H1 (cell line): ENCODE measurements at regions not wholly inside any gene's neighbourhood (a gene's known extent, or its start where the extent isn't known, plus 50 kb on each side); places are given as distances from the start of the nearest gene placed in this dataset.

Experiments used
- CTCF ChIA-PET: fragments of 300-600 bp; sonication (Branson Sonifier 250); formaldehyde crosslinking; loops from one replicate; lab custom pipeline; 2021; ENCODE audit not compliant: partially characterized antibody; lab: Charles Lee
- POLR2A ChIA-PET: fragments of 300-600 bp; sonication (Branson Sonifier 250); formaldehyde crosslinking; loops from one replicate; lab custom pipeline; 2021; ENCODE audit warnings: inconsistent platforms; ENCODE audit not compliant: partially characterized antibody; lab: Charles Lee
- DNase-seq, 2 experiments: peaks; one replicate each; pipeline versions ENCODE4 v3.0.0 to v3.0.0-alpha.2; 2010 to 2022; ENCODE audit warnings: low spot score in 2 of 2, low read depth in 1 of 2, mixed read lengths in 1 of 2
- FAIRE-seq: peaks from 2 replicates; lab custom pipeline; 2011; peaks lifted over from hg19 to GRCh38; lab: Jason Lieb, UNC
- H2AFZ ChIP-seq: 2 replicates; pipeline ENCODE4 v1.8.1; 2012; ENCODE audit warnings: low read length, inconsistent platforms
- H2AK5ac ChIP-seq: 2 replicates; pipeline ENCODE4 v1.6.1; 2013; ENCODE audit warnings: low read depth, low read length
- H2BK120ac ChIP-seq: replicated peaks from 2 replicates; pipeline ENCODE3; 2013; ENCODE audit warnings: low read depth, low read length, inconsistent platforms
- H2BK12ac ChIP-seq: 2 replicates; pipeline ENCODE4 v1.6.1; 2013; ENCODE audit warnings: low read depth, low read length
- H2BK15ac ChIP-seq: 2 replicates; pipeline ENCODE4 v1.6.1; 2013; ENCODE audit warnings: low read length
- H2BK20ac ChIP-seq: 2 replicates; pipeline ENCODE4 v1.6.1; 2013; ENCODE audit warnings: low read length
- H2BK5ac ChIP-seq: 2 replicates; pipeline ENCODE4 v1.6.1; 2013; ENCODE audit warnings: low read depth, low read length
- H3K14ac ChIP-seq: 2 replicates; pipeline ENCODE4 v1.6.1; 2013; ENCODE audit warnings: inconsistent platforms; ENCODE audit not compliant: insufficient read length
- H3K18ac ChIP-seq: 2 replicates; pipeline ENCODE4 v1.6.1; 2013; ENCODE audit warnings: low read length; ENCODE audit errors: extremely low read depth
- H3K23ac ChIP-seq: 2 replicates; pipeline ENCODE4 v1.6.1; 2013; ENCODE audit warnings: inconsistent platforms; ENCODE audit not compliant: insufficient read length
- H3K23me2 ChIP-seq: 2 replicates; pipeline ENCODE4 v1.6.1; 2013; ENCODE audit warnings: low read depth, low read length
- H3K27ac ChIP-seq: 2 replicates; pipeline ENCODE4 v1.6.1; 2011; ENCODE audit warnings: low read depth, low read length, inconsistent platforms
- H3K27me3 ChIP-seq, 4 experiments: replicated peaks in 1 of 4; 1 replicate in 1 of 4; 2 replicates in 3 of 4; pipeline versions ENCODE4 v1.6.1 to v1.8.1; 2011 to 2013; ENCODE audit warnings: low read length in 3 of 4, mild to moderate bottlenecking in 3 of 4, inconsistent platforms in 2 of 4, mixed read lengths in 2 of 4, moderate library complexity in 1 of 4; ENCODE audit not compliant: control insufficient read depth in 3 of 4, insufficient read depth in 3 of 4; ENCODE audit errors: extremely low read depth in 1 of 4
- H3K36me3 ChIP-seq, 4 experiments: 2 replicates each; pipeline versions ENCODE4 v1.6.1 to v1.8.1; 2011 to 2013; ENCODE audit warnings: mild to moderate bottlenecking in 4 of 4, low read length in 3 of 4, moderate library complexity in 2 of 4, control low read depth in 1 of 4, inconsistent platforms in 1 of 4; ENCODE audit not compliant: insufficient read depth in 4 of 4, control insufficient read depth in 2 of 4
- H3K4ac ChIP-seq: replicated peaks from 2 replicates; pipeline ENCODE3; 2013; ENCODE audit warnings: low read length, low read depth, mixed read lengths, inconsistent platforms; ENCODE audit not compliant: insufficient read length
- H3K4me1 ChIP-seq, 4 experiments: replicated peaks in 1 of 4; 1 replicate in 1 of 4; 2 replicates in 3 of 4; pipeline versions ENCODE4 v1.6.1 to v1.8.1; 2011 to 2013; ENCODE audit warnings: low read length in 3 of 4, inconsistent platforms in 2 of 4, mixed read lengths in 1 of 4; ENCODE audit not compliant: insufficient read depth in 4 of 4, control insufficient read depth in 3 of 4
- H3K4me2 ChIP-seq, 2 experiments: 2 replicates each; pipeline versions ENCODE4 v1.6.1 to v1.8.1; 2011 to 2013; ENCODE audit warnings: low read depth in 2 of 2, low read length in 2 of 2, control low read depth in 1 of 2, inconsistent platforms in 1 of 2, mild to moderate bottlenecking in 1 of 2; ENCODE audit not compliant: insufficient read depth in 1 of 2
- H3K4me3 ChIP-seq, 4 experiments: fragments of 200-600, 300-600 bp in 1 of 4; sonication (generic), shearing (Covaris generic), sonication (Bioruptor Twin) in 1 of 4; 2 replicates each; pipeline versions ENCODE4 v1.5.1 to v1.8.1; 2011 to 2016; ENCODE audit warnings: low read length in 4 of 4, low read depth in 3 of 4, control low read depth in 2 of 4, inconsistent platforms in 2 of 4, mild to moderate bottlenecking in 2 of 4, mixed read lengths in 1 of 4, moderate library complexity in 1 of 4; ENCODE audit not compliant: insufficient read depth in 2 of 4; ENCODE audit errors: extremely low read depth in 1 of 4
- H3K56ac ChIP-seq: replicated peaks from 2 replicates; pipeline ENCODE3; 2013; ENCODE audit warnings: low read depth, mild to moderate bottlenecking, mixed read lengths, low read length, inconsistent platforms; ENCODE audit not compliant: insufficient read length
- H3K79me1 ChIP-seq: 2 replicates; pipeline ENCODE4 v1.6.1; 2013; ENCODE audit warnings: low read depth, low read length, control low read depth
- H3K79me2 ChIP-seq, 2 experiments: 2 replicates each; pipeline versions ENCODE4 v1.6.1 to v1.8.1; 2012 to 2013; ENCODE audit warnings: low read length in 2 of 2, mild to moderate bottlenecking in 2 of 2, inconsistent platforms in 1 of 2; ENCODE audit not compliant: insufficient read depth in 2 of 2, control insufficient read depth in 1 of 2
- H3K9ac ChIP-seq, 4 experiments: replicated peaks in 1 of 4; 1 replicate in 1 of 4; 2 replicates in 3 of 4; pipeline versions ENCODE4 v1.6.1 to v1.8.1; 2011 to 2013; ENCODE audit warnings: low read depth in 3 of 4, low read length in 3 of 4, control low read depth in 2 of 4, mild to moderate bottlenecking in 2 of 4, moderate library complexity in 2 of 4, inconsistent platforms in 1 of 4; ENCODE audit errors: extremely low read depth in 1 of 4
- H3K9me3 ChIP-seq, 2 experiments: 2 replicates each; pipeline versions ENCODE4 v1.6.1 to v1.8.1; 2012 to 2013; ENCODE audit warnings: mild to moderate bottlenecking in 2 of 2, moderate library complexity in 2 of 2, control low read depth in 1 of 2, inconsistent platforms in 1 of 2, low read depth in 1 of 2, low read length in 1 of 2, mixed read lengths in 1 of 2; ENCODE audit not compliant: insufficient read depth in 2 of 2
- H4K20me1 ChIP-seq, 2 experiments: replicated peaks in 1 of 2; 2 replicates each; pipeline versions ENCODE3 to v1.8.1; 2011 to 2013; ENCODE audit warnings: inconsistent platforms in 2 of 2, low read length in 2 of 2, mild to moderate bottlenecking in 1 of 2; ENCODE audit not compliant: insufficient read depth in 2 of 2, control insufficient read depth in 1 of 2
- H4K5ac ChIP-seq: 2 replicates; pipeline ENCODE4 v1.6.1; 2013; ENCODE audit warnings: low read length, low read depth, mixed read lengths, inconsistent platforms; ENCODE audit not compliant: insufficient read length
- H4K8ac ChIP-seq: 2 replicates; pipeline ENCODE4 v1.8.0; 2013; ENCODE audit warnings: mild to moderate bottlenecking, moderate library complexity, low read length, inconsistent platforms; ENCODE audit not compliant: insufficient read depth; ENCODE audit errors: extremely low read depth
- H4K91ac ChIP-seq: replicated peaks from 2 replicates; pipeline ENCODE3; 2013; ENCODE audit warnings: low read length, mixed read lengths, inconsistent platforms; ENCODE audit not compliant: insufficient read length
- CBX5 ChIP-seq: fragments of 300-800, 300-1000 bp; sonication (generic); IDR thresholded peaks from 2 replicates; pipeline ENCODE4 v1.7.1; 2016; ENCODE audit warnings: antibody characterized with exemption, low read length, low read depth
- FOSL1 ChIP-seq: IDR thresholded peaks from 2 replicates; pipeline ENCODE4 v1.6.1; 2011; ENCODE audit warnings: mild to moderate bottlenecking, low read depth, low read length, moderate library complexity; ENCODE audit not compliant: insufficient read depth
- GTF2F1 ChIP-seq: IDR thresholded peaks from 2 replicates; pipeline ENCODE4 v1.6.1; 2012; ENCODE audit warnings: low read depth, low read length, improper control_type of control experiment, borderline replicate concordance
- HDAC6 ChIP-seq: IDR thresholded peaks from one replicate; pipeline ENCODE4 v1.7.1; 2012; ENCODE audit warnings: low read depth, mild to moderate bottlenecking, inconsistent platforms, low read length, moderate library complexity
- JUND ChIP-seq: IDR thresholded peaks from 2 replicates; pipeline ENCODE4 v1.6.1; 2011; ENCODE audit warnings: mild to moderate bottlenecking, improper control_type of control experiment, low read length
- KDM5A ChIP-seq: fragments of 200-600 bp; IDR thresholded peaks from 2 replicates; pipeline ENCODE4 v1.7.1; 2012; ENCODE audit warnings: mild to moderate bottlenecking, low read length, inconsistent platforms, mixed read lengths
- POLR2A ChIP-seq, 2 experiments: IDR thresholded peaks; 1 replicate in 1 of 2; 2 replicates in 1 of 2; pipeline ENCODE4 v1.6.1; 2011; ENCODE audit warnings: low read depth in 2 of 2, low read length in 2 of 2, mild to moderate bottlenecking in 2 of 2; ENCODE audit errors: control extremely low read depth in 1 of 2
- RNF2 ChIP-seq: fragments of 200-900, 300-1000 bp; sonication (generic); IDR thresholded peaks from 2 replicates; pipeline ENCODE4 v1.7.1; 2016; ENCODE audit warnings: borderline replicate concordance, low read depth, mild to moderate bottlenecking, antibody characterized with exemption, low read length; ENCODE audit not compliant: poor library complexity, severe bottlenecking; ENCODE audit errors: missing control alignments
- SAP30 ChIP-seq: fragments of 300-600 bp; sonication (generic); IDR thresholded peaks from 2 replicates; pipeline ENCODE4 v1.7.1; 2012; ENCODE audit warnings: low read length, moderate library complexity, mild to moderate bottlenecking, inconsistent platforms; ENCODE audit not compliant: insufficient read depth, insufficient replicate concordance
- SP1 ChIP-seq: IDR thresholded peaks from 2 replicates; pipeline ENCODE4 v1.6.1; 2011; ENCODE audit warnings: low read depth, low read length
- SUZ12 ChIP-seq: fragments of 200-600 bp; sonication (generic); IDR thresholded peaks from 2 replicates; pipeline ENCODE4 v1.6.1; 2012; ENCODE audit warnings: mild to moderate bottlenecking, inconsistent platforms, low read length, moderate library complexity, mixed read lengths
- TAF1 ChIP-seq: IDR thresholded peaks from 2 replicates; pipeline ENCODE4 v1.6.1; 2011; ENCODE audit warnings: mild to moderate bottlenecking, low read depth, low read length
- TBP ChIP-seq: IDR thresholded peaks from 2 replicates; pipeline ENCODE4 v1.6.1; 2011; ENCODE audit warnings: low read depth, low read length, improper control_type of control experiment
- YY1 ChIP-seq: IDR thresholded peaks from 2 replicates; pipeline ENCODE4 v1.6.1; 2011; ENCODE audit warnings: low read depth, mild to moderate bottlenecking, low read length
- WGBS, 2 experiments: shearing (Covaris generic) in 1 of 2; methylation state at CpG; one replicate each; pipeline versions ENCODE4 v1.1.6 to v1.1.7; 2013 to 2015; ENCODE audit warnings: low lambda C conversion rate in 2 of 2, mixed read lengths in 2 of 2, inconsistent platforms in 1 of 2, low coverage in 1 of 2, missing lambda C conversion rate in 1 of 2; ENCODE audit not compliant: insufficient replicate concordance in 2 of 2, insufficient coverage in 1 of 2, insufficient read length in 1 of 2; ENCODE audit errors: extremely low coverage in 1 of 2, missing lambda C conversion rate in 1 of 2; 5-methylcytosine and 5-hydroxymethylcytosine counted together
- TF ChIP-seq, protein P1 (sequence below): IDR thresholded peaks from 2 replicates; pipeline ENCODE4 v1.6.1; 2012; ENCODE audit warnings: inconsistent platforms

DNA sequence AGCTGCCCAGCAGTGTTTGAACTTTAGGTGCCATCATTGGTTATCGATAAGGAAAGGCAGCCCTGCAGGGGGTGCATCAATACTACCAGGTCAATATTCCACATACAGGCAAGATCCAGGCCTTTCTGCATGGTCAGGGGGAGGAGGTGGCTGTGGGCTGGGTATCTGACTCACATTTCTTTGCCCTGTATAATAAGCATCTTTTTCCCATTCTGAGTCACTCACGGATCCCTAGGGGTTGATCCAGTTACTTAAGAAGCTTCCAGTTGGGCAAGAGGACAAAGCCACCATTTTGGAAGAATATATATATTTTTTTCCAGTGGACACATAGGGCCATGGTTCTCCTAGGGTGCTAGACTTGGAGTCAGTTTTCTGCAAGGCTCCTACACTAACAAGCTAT is 114.2 kb upstream of the HABP2 start:
- no peaks in the 10 kb centered on the region for H3K23me2 ChIP-seq
- H4K5ac ChIP-seq = no peak overlapping the region
- no peak for DNase-seq
- no peak overlapping the region for H3K18ac ChIP-seq
- no peak overlapping the region for H3K4ac ChIP-seq
- no peak overlapping the region for H2BK15ac ChIP-seq
- no peak overlapping the region for H3K14ac ChIP-seq
- ChIA-PET POLR2A (no interaction called here), CTCF (interaction anchor here (2.8 to 9.0 kb wide), 2 partner anchors 14 to 82 kb away, joined by 16 to 82 read pairs; no protein-coding TSS in a partner anchor)
- 90% methylated on average over 2 of the region's 2 CpGs; no CpG with 5 or more reads in 1 of the 2 experiments for WGBS, 2 experiments
- H3K4me3 ChIP-seq = no peak overlapping the region
- no peak overlapping the region for H3K56ac ChIP-seq
- FAIRE-seq = no peak
- no peak overlapping the region for H3K23ac ChIP-seq
- H3K36me3 ChIP-seq = no peaks in the 10 kb centered on the region
- no peak overlapping the region for H2BK120ac ChIP-seq
- no peak overlapping the region for H2BK20ac ChIP-seq
- H3K27ac ChIP-seq = no peak overlapping the region
- H4K8ac ChIP-seq = no peak overlapping the region
- no peak overlapping the region for H2AK5ac ChIP-seq
- H3K27me3 ChIP-seq = no peaks in the 10 kb centered on the region
- H3K4me1 ChIP-seq = no peaks in the 10 kb centered on the region; a peak in 1 of 7 replicates
- no peak overlapping the region for H2BK12ac ChIP-seq
- no peak overlapping the region for H3K9ac ChIP-seq
- no peaks in the 10 kb centered on the region; the same call in 1 of the 2 replicates for H3K79me1 ChIP-seq
- peaks cover 0 to 1% of the 10 kb centered on the region in 2 experiments for H4K20me1 ChIP-seq
- H2AFZ ChIP-seq = no peak overlapping the region
- no peak overlapping the region for H3K4me2 ChIP-seq
- no peaks in the 10 kb centered on the region; a peak in 1 of 4 replicates for H3K9me3 ChIP-seq
- H3K79me2 ChIP-seq = no peaks in the 10 kb centered on the region
- H4K91ac ChIP-seq = no peak overlapping the region
- no peak overlapping the region for H2BK5ac ChIP-seq
- TF ChIP-seq POLR2A (IDR thresholded peaks at IDR 0.05; ENCODE audit: control extremely low read depth in 1 of 2, low read depth in 2 of 2, low read length in 2 of 2) = no peak
- no peak for TF ChIP-seq GTF2F1
- no peak for TF ChIP-seq SP1
- no peak for TF ChIP-seq TAF1
- TF ChIP-seq YY1 = no peak
- no peak for TF ChIP-seq KDM5A
- no peak for TF ChIP-seq FOSL1
- TF ChIP-seq JUND = no peak
- TF ChIP-seq SUZ12 = no peak
- TF ChIP-seq, protein P1, sequence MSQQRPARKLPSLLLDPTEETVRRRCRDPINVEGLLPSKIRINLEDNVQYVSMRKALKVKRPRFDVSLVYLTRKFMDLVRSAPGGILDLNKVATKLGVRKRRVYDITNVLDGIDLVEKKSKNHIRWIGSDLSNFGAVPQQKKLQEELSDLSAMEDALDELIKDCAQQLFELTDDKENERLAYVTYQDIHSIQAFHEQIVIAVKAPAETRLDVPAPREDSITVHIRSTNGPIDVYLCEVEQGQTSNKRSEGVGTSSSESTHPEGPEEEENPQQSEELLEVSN = no peak
- TF ChIP-seq HDAC6 = no peak
- TF ChIP-seq SAP30 = no peak
- no peak for TF ChIP-seq RNF2
- no peak for TF ChIP-seq CBX5
- TF ChIP-seq TBP = no peak
